Lung (tissue), 1 donor: ENCODE measurements at regions not wholly inside any gene's neighbourhood (a gene's known extent, or its start where the extent isn't known, plus 50 kb on each side); places are given as distances from the start of the nearest gene placed in this dataset. TPM values are rescaled to one million over a fixed set of nuclear protein-coding genes. Genes with fewer than 3 reads are reported as not detected.

Source experiments
- small RNA-seq: library from RNA; depleted of rRNA; stranded (forward); fragments of <200 nt; gene quantifications from one replicate; pipeline ENCODE3, GENCODE V24; 2014; ENCODE audit warnings: low replicate concordance

Small RNA genes in the stretch of these regions (small RNA-seq; reads per million reads assigned to genes)
- gene AC104073.1 (not detected), gene SNORA15B-1 (not detected), gene SNORA22C (not detected)
